Endometrial microvascular endothelial cells (primary cell): ENCODE measurements at regions not wholly inside any gene's neighbourhood (a gene's known extent, or its start where the extent isn't known, plus 50 kb on each side); places are given as distances from the start of the nearest gene placed in this dataset.

Experiments
- in situ Hi-C: cut with HindIII; loops from 2 replicates; pipeline ENCODE4 v1.10.0; 2017; ENCODE audit warnings: low sequenced_read_pairs, low pct_unique_long_range_greater_than_20kb; ENCODE audit errors: inconsistent ontology term

GRCh38 chr21:15520811-15521643, 208.8 kb upstream of the USP25 start:
- in situ Hi-C loops: no loop called here

GRCh38 chr21:15521644-15522001, 208.2 kb upstream of the USP25 start:
- in situ Hi-C loops: no loop called here

GRCh38 chr21:15522148-15522547, 207.6 kb upstream of the USP25 start:
- in situ Hi-C loops: no loop called here

- in situ Hi-C loops: no loop called here
Observed at GRCh38 chr21:15524855-15525254, 204.9 kb upstream of the USP25 start.

- in situ Hi-C loops: no loop called here
Observed at GRCh38 chr21:15526798-15527197, 203.0 kb upstream of the USP25 start.

GRCh38 chr21:15528346-15528745, 201.4 kb upstream of the USP25 start:
- in situ Hi-C loops: no loop called here

GRCh38 chr21:15531986-15532385, 197.8 kb upstream of the USP25 start:
- in situ Hi-C loops: no loop called here

- in situ Hi-C loops: no loop called here
Observed at GRCh38 chr21:15533618-15534017, 196.2 kb upstream of the USP25 start.

GRCh38 chr21:15534450-15534886, 195.3 kb upstream of the USP25 start:
- in situ Hi-C loops: no loop called here

GRCh38 chr21:15539376-15539775, 190.4 kb upstream of the USP25 start:
- in situ Hi-C loops: no loop called here

- in situ Hi-C loops: no loop called here
Observed at GRCh38 chr21:15543473-15543872, 186.3 kb upstream of the USP25 start.

GRCh38 chr21:15549671-15550070, 180.1 kb upstream of the USP25 start:
- in situ Hi-C loops: no loop called here

- in situ Hi-C loops: no loop called here
Observed at GRCh38 chr21:15552914-15553494, 176.8 kb upstream of the USP25 start.

GRCh38 chr21:15557925-15558324, 171.9 kb upstream of the USP25 start:
- in situ Hi-C loops: no loop called here

- in situ Hi-C loops: no loop called here
Observed at GRCh38 chr21:15558884-15559283, 170.9 kb upstream of the USP25 start.

- in situ Hi-C loops: no loop called here
Observed at GRCh38 chr21:15559660-15560059, 170.1 kb upstream of the USP25 start.

GRCh38 chr21:15560383-15561056, 169.3 kb upstream of the USP25 start:
- in situ Hi-C loops: no loop called here

- in situ Hi-C loops: no loop called here
Observed at GRCh38 chr21:15562748-15563147, 167.0 kb upstream of the USP25 start.

GRCh38 chr21:15564907-15565306, 164.9 kb upstream of the USP25 start:
- in situ Hi-C loops: no loop called here

GRCh38 chr21:15566703-15567102, 163.1 kb upstream of the USP25 start:
- in situ Hi-C loops: no loop called here
